Parathyroid adenoma (tissue), 2 donors: ENCODE measurements at regions not wholly inside any gene's neighbourhood (a gene's known extent, or its start where the extent isn't known, plus 50 kb on each side); places are given as distances from the start of the nearest gene placed in this dataset.

Source experiments
- H2AFZ ChIP-seq: fragments of 300-600 bp; sonication (generic); one replicate; pipeline ENCODE4 v1.7.0; 2017; ENCODE audit warnings: antibody characterized with exemption, mild to moderate bottlenecking
- H3K27ac ChIP-seq: fragments of 300-600 bp; sonication (generic); one replicate; pipeline ENCODE4 v1.7.0; 2017
- H3K27me3 ChIP-seq: fragments of 300-600 bp; sonication (generic); one replicate; pipeline ENCODE4 v1.7.0; 2017; ENCODE audit warnings: low read length; ENCODE audit not compliant: control insufficient read depth, insufficient read depth
- H3K36me3 ChIP-seq: fragments of 300-600 bp; sonication (generic); one replicate; pipeline ENCODE4 v1.7.0; 2017; ENCODE audit warnings: low read length; ENCODE audit not compliant: control insufficient read depth, insufficient read depth
- H3K4me1 ChIP-seq: fragments of 300-600 bp; sonication (generic); one replicate; pipeline ENCODE4 v1.7.0; 2017; ENCODE audit warnings: control low read depth
- H3K4me2 ChIP-seq: fragments of 300-600 bp; sonication (generic); one replicate; pipeline ENCODE4 v1.7.0; 2017; ENCODE audit warnings: low read length
- H3K4me3 ChIP-seq: fragments of 300-600 bp; sonication (generic); one replicate; pipeline ENCODE4 v1.7.0; 2017; ENCODE audit warnings: low read depth, low read length
- H3K79me2 ChIP-seq: fragments of 300-600 bp; sonication (generic); one replicate; pipeline ENCODE4 v1.7.0; 2017; ENCODE audit warnings: control low read depth
- H3K9ac ChIP-seq: fragments of 300-600 bp; sonication (generic); one replicate; pipeline ENCODE4 v1.7.0; 2017; ENCODE audit warnings: mild to moderate bottlenecking
- H3K9me3 ChIP-seq: fragments of 300-600 bp; sonication (generic); one replicate; pipeline ENCODE4 v1.7.0; 2017; ENCODE audit warnings: low read length; ENCODE audit not compliant: control insufficient read depth
- TF ChIP-seq, protein P1 (sequence below): fragments of 300-600 bp; sonication (generic); IDR thresholded peaks from one replicate; pipeline ENCODE4 v1.7.0; 2017; ENCODE audit warnings: antibody characterized with exemption, mild to moderate bottlenecking
- donor health status: primary hyperparathyroidism.

DNA sequence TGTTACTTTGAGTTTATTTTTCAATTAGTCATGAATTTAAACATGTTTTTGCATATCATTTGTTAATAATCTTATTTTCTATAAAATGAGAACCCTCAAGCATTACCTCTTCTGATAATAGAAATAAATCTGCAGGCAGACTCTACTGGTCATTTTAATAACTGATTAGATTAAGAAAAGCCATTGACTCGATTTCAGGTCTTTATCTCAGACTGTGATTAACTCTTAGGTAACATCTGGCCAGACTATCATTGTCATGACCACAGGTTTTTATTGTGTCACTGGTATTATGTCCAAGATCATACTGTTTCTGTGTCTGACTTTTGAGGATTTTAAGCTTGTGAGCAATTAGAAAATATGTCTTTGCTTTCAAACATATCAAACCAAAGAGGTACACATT, 83.6 kb upstream of the SLC13A1 start:
- Histone ChIP-seq H3K4me2 (no peak overlapping the region), H3K79me2 (no peaks in the 10 kb centered on the region), H3K27ac (no peak overlapping the region), H3K4me3 (no peak overlapping the region), H3K9ac (no peak overlapping the region), H2AFZ (no peak overlapping the region), H3K36me3 (no peaks in the 10 kb centered on the region), H3K4me1 (no peaks in the 10 kb centered on the region), H3K9me3 (no peaks in the 10 kb centered on the region), H3K27me3 (no peaks in the 10 kb centered on the region)
- TF ChIP-seq, protein P1, sequence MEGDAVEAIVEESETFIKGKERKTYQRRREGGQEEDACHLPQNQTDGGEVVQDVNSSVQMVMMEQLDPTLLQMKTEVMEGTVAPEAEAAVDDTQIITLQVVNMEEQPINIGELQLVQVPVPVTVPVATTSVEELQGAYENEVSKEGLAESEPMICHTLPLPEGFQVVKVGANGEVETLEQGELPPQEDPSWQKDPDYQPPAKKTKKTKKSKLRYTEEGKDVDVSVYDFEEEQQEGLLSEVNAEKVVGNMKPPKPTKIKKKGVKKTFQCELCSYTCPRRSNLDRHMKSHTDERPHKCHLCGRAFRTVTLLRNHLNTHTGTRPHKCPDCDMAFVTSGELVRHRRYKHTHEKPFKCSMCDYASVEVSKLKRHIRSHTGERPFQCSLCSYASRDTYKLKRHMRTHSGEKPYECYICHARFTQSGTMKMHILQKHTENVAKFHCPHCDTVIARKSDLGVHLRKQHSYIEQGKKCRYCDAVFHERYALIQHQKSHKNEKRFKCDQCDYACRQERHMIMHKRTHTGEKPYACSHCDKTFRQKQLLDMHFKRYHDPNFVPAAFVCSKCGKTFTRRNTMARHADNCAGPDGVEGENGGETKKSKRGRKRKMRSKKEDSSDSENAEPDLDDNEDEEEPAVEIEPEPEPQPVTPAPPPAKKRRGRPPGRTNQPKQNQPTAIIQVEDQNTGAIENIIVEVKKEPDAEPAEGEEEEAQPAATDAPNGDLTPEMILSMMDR: no peak

DNA sequence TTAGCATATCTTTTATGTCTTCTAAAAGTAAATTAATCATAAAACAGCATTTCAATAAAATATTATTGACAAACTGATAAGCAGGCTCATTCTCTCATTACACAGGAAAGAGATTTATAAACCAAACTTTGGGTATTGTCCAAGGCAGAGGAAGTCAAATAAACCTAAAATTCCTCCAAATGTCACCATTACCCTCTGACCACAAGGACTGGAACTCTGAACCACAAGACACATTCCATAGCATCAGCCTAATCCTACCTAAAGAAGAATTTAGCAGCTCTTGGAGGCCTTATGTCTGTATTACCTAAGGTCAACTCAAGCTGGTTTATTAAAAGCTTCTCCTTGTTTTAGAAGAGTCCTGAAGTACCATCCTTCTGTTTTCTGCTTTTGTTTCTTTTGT, 82.4 kb upstream of the SLC13A1 start:
- Histone ChIP-seq H3K27ac (no peak overlapping the region), H2AFZ (no peak overlapping the region), H3K9me3 (no peaks in the 10 kb centered on the region), H3K79me2 (no peaks in the 10 kb centered on the region), H3K9ac (no peak overlapping the region), H3K36me3 (no peaks in the 10 kb centered on the region), H3K4me3 (no peak overlapping the region), H3K4me2 (no peak overlapping the region), H3K4me1 (no peaks in the 10 kb centered on the region), H3K27me3 (no peaks in the 10 kb centered on the region)
- TF ChIP-seq, protein P1: no peak

DNA sequence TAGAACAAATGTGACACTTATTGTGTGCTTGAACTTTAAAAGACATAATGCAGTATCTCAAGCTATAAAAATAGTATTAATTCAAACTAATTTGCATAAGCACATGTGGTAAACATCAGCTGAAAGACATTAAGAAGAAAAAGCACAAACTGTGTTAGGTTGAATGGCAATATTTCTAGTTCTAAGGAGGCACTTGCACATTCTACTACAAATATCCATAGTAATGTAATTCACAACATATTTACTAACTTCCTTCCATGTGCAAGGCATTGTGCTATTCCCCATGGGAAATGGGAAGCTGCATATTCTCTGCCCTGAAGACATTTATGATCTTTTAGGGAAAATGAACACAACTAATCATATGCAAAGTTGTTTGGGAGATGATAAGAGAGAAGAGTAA, 80.2 kb upstream of the SLC13A1 start:
- H3K4me1 ChIP-seq: no peaks in the 10 kb centered on the region
- H3K27ac ChIP-seq: no peak overlapping the region
- no peaks in the 10 kb centered on the region for H3K9me3 ChIP-seq
- no peak overlapping the region for H2AFZ ChIP-seq
- H3K27me3 ChIP-seq: no peaks in the 10 kb centered on the region
- H3K4me2 ChIP-seq: no peak overlapping the region
- no peak overlapping the region for H3K9ac ChIP-seq
- H3K4me3 ChIP-seq: no peak overlapping the region
- no peaks in the 10 kb centered on the region for H3K79me2 ChIP-seq
- no peaks in the 10 kb centered on the region for H3K36me3 ChIP-seq
- TF ChIP-seq, protein P1: no peak

DNA sequence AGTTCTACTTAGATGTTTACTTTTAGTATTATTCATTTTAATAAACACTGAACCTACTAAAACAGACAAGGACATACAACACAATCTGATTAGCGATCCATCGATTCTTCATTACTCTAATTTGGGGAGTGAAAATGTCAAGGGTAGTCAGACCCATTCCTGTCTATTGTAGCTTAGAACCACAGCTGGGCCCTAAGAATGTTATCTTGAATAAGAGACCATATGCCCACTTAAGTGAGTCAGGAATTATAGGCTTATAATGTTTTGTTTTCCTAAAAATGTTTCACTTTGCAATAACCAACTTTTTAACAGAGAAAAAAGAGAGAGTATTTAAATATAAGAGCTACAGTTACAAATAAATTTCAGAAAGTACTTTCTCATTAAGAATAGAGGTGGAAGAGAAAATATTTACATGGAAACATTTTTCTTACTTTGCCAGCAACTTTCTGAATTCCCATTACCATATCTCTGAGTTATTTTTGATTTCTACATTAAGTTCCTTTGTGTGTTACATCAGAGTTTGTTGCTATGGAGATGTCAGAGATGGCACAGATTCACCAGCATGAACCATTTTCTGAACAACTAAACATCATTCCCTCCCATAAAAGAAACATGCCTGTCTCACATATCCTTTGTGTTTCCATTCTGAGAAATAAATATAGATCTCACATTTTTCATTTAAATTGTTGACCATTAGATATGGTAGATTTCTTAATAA, 75.4 kb upstream of the SLC13A1 start:
- no peak overlapping the region for H3K27ac ChIP-seq
- no peak overlapping the region for H2AFZ ChIP-seq
- no peaks in the 10 kb centered on the region for H3K9me3 ChIP-seq
- no peak overlapping the region for H3K4me3 ChIP-seq
- TF ChIP-seq, protein P1: no peak
- H3K4me1 ChIP-seq: no peaks in the 10 kb centered on the region
- H3K36me3 ChIP-seq: no peaks in the 10 kb centered on the region
- H3K79me2 ChIP-seq: no peaks in the 10 kb centered on the region
- no peaks in the 10 kb centered on the region for H3K27me3 ChIP-seq
- no peak overlapping the region for H3K4me2 ChIP-seq
- H3K9ac ChIP-seq: no peak overlapping the region

DNA sequence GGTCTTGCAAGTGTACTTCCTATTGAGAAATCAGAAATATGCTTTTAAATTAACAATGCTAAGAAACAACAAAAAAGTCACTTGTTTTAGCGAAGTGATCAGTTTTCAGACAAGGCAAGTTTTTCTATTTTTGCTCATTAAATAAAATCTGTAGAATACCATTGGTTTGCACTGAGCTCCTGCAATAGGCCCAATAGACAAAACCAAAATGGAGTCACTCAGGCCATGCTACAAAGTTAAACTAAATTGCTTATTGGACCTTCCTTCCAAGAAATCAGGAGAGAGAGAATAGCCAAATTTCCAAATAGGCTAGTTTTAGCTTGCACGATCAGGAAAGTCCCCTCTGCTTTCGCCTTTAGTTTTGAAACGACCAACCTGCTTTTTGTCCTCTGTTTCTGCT, 73.4 kb upstream of the SLC13A1 start:
- TF ChIP-seq, protein P1: no peak
- Histone ChIP-seq H3K4me2 (no peak overlapping the region), H3K9me3 (no peaks in the 10 kb centered on the region), H3K27me3 (no peaks in the 10 kb centered on the region), H3K79me2 (no peaks in the 10 kb centered on the region), H3K4me3 (no peak overlapping the region), H3K27ac (no peak overlapping the region), H3K36me3 (no peaks in the 10 kb centered on the region), H2AFZ (no peak overlapping the region), H3K9ac (no peak overlapping the region), H3K4me1 (no peaks in the 10 kb centered on the region)
